A549 (cell line): ENCODE measurements at regions not wholly inside any gene's neighbourhood (a gene's known extent, or its start where the extent isn't known, plus 50 kb on each side); places are given as distances from the start of the nearest gene placed in this dataset.

Experiments
- ATAC-seq, 2 experiments: fragments of 200-7000 bp in 1 of 2; fragments of >200 bp in 1 of 2; cut with Nextera tagmentation in 1 of 2; cut with Tn5 transposase in 1 of 2; 3 replicates each; pipeline versions ENCODE4 v1.8.0 to v1.9.1; 2018 to 2020; ENCODE audit warnings: mild to moderate bottlenecking in 1 of 2, moderate library complexity in 1 of 2
- CTCF ChIA-PET: fragments of 300-600 bp; sonication (Branson Sonifier 250); formaldehyde crosslinking; extraction: SDS; loops from one replicate; lab custom pipeline; 2021; ENCODE audit warnings: antibody characterized with exemption, inconsistent platforms; lab: Yijun Ruan, JAX
- POLR2A ChIA-PET: fragments of 350-600 bp; formaldehyde crosslinking; extraction: SDS; loops from one replicate; lab custom pipeline; 2021; ENCODE audit warnings: antibody characterized with exemption, inconsistent platforms; lab: Yijun Ruan, JAX
- DNase-seq, 2 experiments: peaks; one replicate each; pipeline versions ENCODE4 v3.0.0 to v3.0.0-alpha.2; 2011 to 2016; ENCODE audit warnings: low read depth in 1 of 2, low spot score in 1 of 2
- FAIRE-seq: peaks from 2 replicates; lab custom pipeline; 2011; peaks lifted over from hg19 to GRCh38; lab: Jason Lieb, UNC
- H3K27ac ChIP-seq, 2 experiments: fragments of >200 bp; sonication (Bioruptor Twin); formaldehyde crosslinking; 3 replicates each; pipeline ENCODE4 v1.5.1; 2016 to 2017
- H3K4me1 ChIP-seq: fragments of >200 bp; sonication (Bioruptor Twin); formaldehyde crosslinking; 3 replicates; pipeline ENCODE4 v1.6.1; 2016
- H3K4me2 ChIP-seq: fragments of >200 bp; sonication (Bioruptor Twin); formaldehyde crosslinking; 3 replicates; pipeline ENCODE4 v1.6.1; 2016
- H3K4me3 ChIP-seq: fragments of >200 bp; sonication (Bioruptor Twin); formaldehyde crosslinking; 3 replicates; pipeline ENCODE4 v1.5.1; 2016
- H3K9me3 ChIP-seq: fragments of >200 bp; sonication (Bioruptor Twin); formaldehyde crosslinking; 3 replicates; pipeline ENCODE4 v1.6.1; 2016
- BHLHE40 ChIP-seq: IDR thresholded peaks from 2 replicates; pipeline ENCODE4 v1.6.1; 2012; ENCODE audit warnings: low read depth, low read length, inconsistent platforms
- CHD2 ChIP-seq: fragments of 150-350 bp; IDR thresholded peaks from 2 replicates; pipeline ENCODE4 v1.6.1; 2014; ENCODE audit warnings: low read length; ENCODE audit not compliant: partially characterized antibody
- CHD4 ChIP-seq: fragments of 200-600 bp; sonication (generic); IDR thresholded peaks from 2 replicates; pipeline ENCODE4 v1.6.1; 2016; ENCODE audit warnings: antibody characterized with exemption, mild to moderate bottlenecking, borderline replicate concordance
- EP300 ChIP-seq, 2 experiments: fragments of >200 bp; sonication (Bioruptor Twin); formaldehyde crosslinking; IDR thresholded peaks; 2 replicates in 1 of 2; 3 replicates in 1 of 2; pipeline ENCODE4 v1.6.1; 2016 to 2017
- ESRRA ChIP-seq: fragments of 150-350 bp; IDR thresholded peaks from 2 replicates; pipeline ENCODE4 v1.6.1; 2014; ENCODE audit warnings: mild to moderate bottlenecking, low read length, borderline replicate concordance
- FOSL2 ChIP-seq, 2 experiments: fragments of 450-650 bp in 1 of 2; fragments of >200 bp in 1 of 2; sonication (Bioruptor Twin) in 1 of 2; formaldehyde crosslinking; IDR thresholded peaks; 2 replicates each; pipeline versions ENCODE4 v1.5.0 to v1.6.1; 2016 to 2020; ENCODE audit warnings: mild to moderate bottlenecking in 1 of 2, moderate library complexity in 1 of 2
- GATA3 ChIP-seq: IDR thresholded peaks from 2 replicates; pipeline ENCODE4 v1.6.1; 2012; ENCODE audit warnings: borderline replicate concordance
- HEYL ChIP-seq: fragments of 250-450 bp; sonication (Bioruptor Pico); IDR thresholded peaks from 2 replicates; pipeline ENCODE4 v1.8.0; 2021; ENCODE audit warnings: mild to moderate bottlenecking, moderate library complexity
- HOXB13 ChIP-seq: fragments of 250-450 bp; sonication (Bioruptor Pico); IDR thresholded peaks from 2 replicates; pipeline ENCODE4 v1.5.0; 2020; ENCODE audit warnings: low read depth, mild to moderate bottlenecking, moderate library complexity
- JUN ChIP-seq, 2 experiments: fragments of >200 bp; sonication (Bioruptor Twin); formaldehyde crosslinking; IDR thresholded peaks; 2 replicates in 1 of 2; 3 replicates in 1 of 2; pipeline ENCODE4 v1.6.1; 2016 to 2017
- JUNB ChIP-seq: fragments of >200 bp; sonication (Bioruptor Twin); formaldehyde crosslinking; IDR thresholded peaks from 2 replicates; pipeline ENCODE4 v1.6.1; 2016
- MAZ ChIP-seq: fragments of 150-350 bp; IDR thresholded peaks from 2 replicates; pipeline ENCODE4 v1.6.1; 2014; ENCODE audit warnings: antibody characterized with exemption, low read depth, low read length, borderline replicate concordance
- NFE2L2 ChIP-seq: fragments of 150-350 bp; conservative IDR thresholded peaks from 2 replicates; pipeline ENCODE4 v1.6.1; 2014; ENCODE audit warnings: low read length
- NR3C1 ChIP-seq: fragments of >200 bp; sonication (Bioruptor Twin); formaldehyde crosslinking; IDR thresholded peaks from 3 replicates; pipeline ENCODE4 v1.6.1; 2017
- PHF8 ChIP-seq: fragments of 200-600 bp; sonication (generic); IDR thresholded peaks from 2 replicates; pipeline ENCODE4 v1.6.1; 2016; ENCODE audit warnings: low read depth, mild to moderate bottlenecking, antibody characterized with exemption, moderate library complexity, borderline replicate concordance
- RAD21 ChIP-seq, 2 experiments: fragments of >200 bp in 1 of 2; sonication (Bioruptor Twin) in 1 of 2; formaldehyde crosslinking in 1 of 2; IDR thresholded peaks in 1 of 2; conservative IDR thresholded peaks in 1 of 2; 2 replicates in 1 of 2; 3 replicates in 1 of 2; pipeline ENCODE4 v1.6.1; 2012 to 2018; ENCODE audit warnings: inconsistent platforms in 1 of 2
- RNF2 ChIP-seq: fragments of 200-600 bp; sonication (generic); IDR thresholded peaks from 2 replicates; pipeline ENCODE4 v1.6.1; 2016; ENCODE audit warnings: low read depth, mild to moderate bottlenecking, antibody characterized with exemption, moderate library complexity, borderline replicate concordance
- TFCP2L1 ChIP-seq: fragments of 250-450 bp; sonication (Bioruptor Pico); IDR thresholded peaks from 2 replicates; pipeline ENCODE4 v1.5.0; 2021; ENCODE audit warnings: mild to moderate bottlenecking
- ZFP36 ChIP-seq: fragments of 450-650 bp; IDR thresholded peaks from 2 replicates; pipeline ENCODE4 v1.6.1; 2014; ENCODE audit warnings: borderline replicate concordance; ENCODE audit not compliant: partially characterized antibody
- ZSCAN20 ChIP-seq: fragments of 250-450 bp; sonication (Bioruptor Pico); IDR thresholded peaks from 2 replicates; pipeline ENCODE4 v1.8.0; 2022; ENCODE audit warnings: mild to moderate bottlenecking, moderate library complexity
- WGBS: methylation state at CpG from one replicate; pipeline ENCODE4 v1.1.6; 2017; ENCODE audit errors: missing lambda C conversion rate; 5-methylcytosine and 5-hydroxymethylcytosine counted together
- TF ChIP-seq, protein P1 (sequence below): fragments of >200 bp; sonication (Bioruptor Twin); formaldehyde crosslinking; IDR thresholded peaks from 2 replicates; pipeline ENCODE4 v1.6.1; 2016
- TF ChIP-seq, protein P2 (sequence below): IDR thresholded peaks from 2 replicates; pipeline ENCODE4 v1.6.1; 2012
- TF ChIP-seq, protein P3 (sequence below): fragments of 250-450 bp; sonication (Bioruptor Pico); IDR thresholded peaks from 2 replicates; pipeline ENCODE4 v1.5.0; 2020; ENCODE audit warnings: low read depth, mild to moderate bottlenecking, moderate library complexity
- TF ChIP-seq, protein P4 (sequence below): fragments of 200-600 bp; sonication (generic); IDR thresholded peaks from 2 replicates; pipeline ENCODE4 v1.6.1; 2016; ENCODE audit warnings: antibody characterized with exemption, mild to moderate bottlenecking, moderate library complexity
- TF ChIP-seq, protein P5 (sequence below): fragments of 150-350 bp; IDR thresholded peaks from 2 replicates; pipeline ENCODE4 v1.6.1; 2014; ENCODE audit warnings: low read depth, mild to moderate bottlenecking, low read length

DNA sequence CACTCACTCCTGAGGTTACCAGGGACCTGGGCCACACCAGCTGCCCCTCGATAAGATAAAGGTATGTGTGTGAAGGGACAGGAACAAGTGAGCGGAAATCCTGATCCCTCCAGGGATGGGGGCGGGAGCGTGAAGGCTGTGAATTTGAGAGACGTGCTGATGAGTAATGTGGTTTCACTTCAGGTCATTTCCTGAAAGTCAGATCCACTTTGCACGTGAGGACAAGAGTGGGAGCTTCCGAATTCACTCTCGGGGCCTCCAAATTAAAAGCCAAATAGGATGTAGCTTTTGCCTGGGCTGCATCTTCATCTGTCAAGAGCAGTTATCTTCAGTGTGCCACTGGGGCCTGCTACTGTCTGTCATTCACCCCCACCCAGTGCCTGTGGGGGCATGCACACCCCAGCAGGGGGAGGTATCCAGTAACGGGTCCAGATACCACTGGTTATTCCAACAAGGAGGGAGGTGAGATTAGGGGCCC, 87.4 kb upstream of the LHX1 start:
- H3K27ac ChIP-seq = peak overlapping the region; percentile 68 to 85; a peak in 5 of 6 replicates
- 51% methylated on average over 9 of the region's 9 CpGs for WGBS
- peak; percentile 40 to 65; a peak in 4 of 6 replicates for ATAC-seq
- no peaks in the 10 kb centered on the region for H3K9me3 ChIP-seq
- peaks cover 36% of the 10 kb centered on the region for H3K4me1 ChIP-seq
- TF ChIP-seq HOXB13 (CRISPR knock-in tag) = no peak
- TF ChIP-seq CHD2 = no peak
- no peak for TF ChIP-seq MAZ
- TF ChIP-seq BHLHE40 = peak; percentile 69; the same call in 1 of the 2 replicates
- no peak for TF ChIP-seq NR3C1
- TF ChIP-seq, protein P1, sequence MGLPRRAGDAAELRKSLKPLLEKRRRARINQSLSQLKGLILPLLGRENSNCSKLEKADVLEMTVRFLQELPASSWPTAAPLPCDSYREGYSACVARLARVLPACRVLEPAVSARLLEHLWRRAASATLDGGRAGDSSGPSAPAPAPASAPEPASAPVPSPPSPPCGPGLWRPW = no peak
- peak in 1 of 2 experiments; percentile 33; a peak in 1 of 5 replicates for TF ChIP-seq RAD21 (conservative IDR thresholded peaks at IDR 0.05 in 1 of 2, IDR thresholded peaks at IDR 0.05 in 1 of 2)
- TF ChIP-seq, protein P2, sequence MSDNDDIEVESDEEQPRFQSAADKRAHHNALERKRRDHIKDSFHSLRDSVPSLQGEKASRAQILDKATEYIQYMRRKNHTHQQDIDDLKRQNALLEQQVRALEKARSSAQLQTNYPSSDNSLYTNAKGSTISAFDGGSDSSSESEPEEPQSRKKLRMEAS = no peak; the same call in 1 of the 2 replicates
- POLR2A ChIA-PET = interaction anchor here (0.6 kb wide), 1 partner anchor 16 kb away, joined by 8 read pairs; no protein-coding TSS in a partner anchor
- FAIRE-seq = no peak
- DNase-seq = peak; percentile 38 to 43
- CTCF ChIA-PET = interaction anchor here (0.7 to 1.1 kb wide), 4 partner anchors 18 to 111 kb away, joined by 3 read pairs; no protein-coding TSS in a partner anchor
- no peak overlapping the region for H3K4me3 ChIP-seq
- peak overlapping the region; percentile 76 for H3K4me2 ChIP-seq

DNA sequence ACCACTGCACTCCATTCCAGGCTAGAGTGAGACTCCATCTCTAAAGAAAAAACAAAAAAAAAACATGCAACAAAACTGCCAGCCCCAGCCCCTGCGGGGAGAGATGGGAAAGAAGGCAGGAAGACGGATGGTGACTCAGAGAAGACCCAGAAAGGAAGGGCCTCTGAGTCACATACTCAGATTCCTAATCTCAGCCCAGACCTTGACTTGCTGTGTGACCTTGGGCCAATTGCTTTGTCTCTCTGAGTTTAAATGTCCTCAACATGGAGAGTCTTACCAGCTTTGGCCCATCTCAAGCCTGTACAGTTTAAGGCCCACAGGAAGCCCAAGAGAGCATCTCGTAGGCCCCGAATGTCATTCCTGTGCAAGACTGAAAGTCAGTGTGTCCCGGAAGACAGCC, 86.5 kb upstream of the LHX1 start:
- no peak for FAIRE-seq
- WGBS = 39% methylated on average over 5 of the region's 5 CpGs
- Histone ChIP-seq H3K9me3 (no peaks in the 10 kb centered on the region), H3K4me2 (peak overlapping the region; percentile 76), H3K27ac (peak overlapping the region; percentile 68 to 85), H3K4me3 (no peak overlapping the region), H3K4me1 (peaks cover 36% of the 10 kb centered on the region)
- DNase-seq = peak; percentile 69 to 79
- no peak for TF ChIP-seq EP300 (IDR thresholded peaks at IDR 0.05)
- TF ChIP-seq GATA3 = peak; percentile 16; the same call in 1 of the 2 replicates
- TF ChIP-seq JUN (IDR thresholded peaks at IDR 0.05) = peak in 1 of 2 experiments; percentile 50; a peak in 2 of 5 replicates
- peak; percentile 43; the same call in 1 of the 2 replicates for TF ChIP-seq JUNB
- peak; percentile 58; the same call in 1 of the 2 replicates for TF ChIP-seq ESRRA
- TF ChIP-seq RNF2 = no peak
- TF ChIP-seq FOSL2 (IDR thresholded peaks at IDR 0.05) = peak; percentile 43; the same call in 1 of the 2 replicates
- TF ChIP-seq FOSL2 (CRISPR knock-in tag; IDR thresholded peaks at IDR 0.05) = peak; percentile 81
- TF ChIP-seq ZFP36 = peak; percentile 93
- POLR2A ChIA-PET = interaction anchor here (0.6 to 1.0 kb wide), 3 partner anchors 11 to 71 kb away, joined by 3 read pairs; no protein-coding TSS in a partner anchor
- ATAC-seq = peak; percentile 73 to 77
- CTCF ChIA-PET = interaction anchor here (1.2 to 1.3 kb wide), 2 partner anchors 18 to 84 kb away, joined by 3 read pairs; no protein-coding TSS in a partner anchor

DNA sequence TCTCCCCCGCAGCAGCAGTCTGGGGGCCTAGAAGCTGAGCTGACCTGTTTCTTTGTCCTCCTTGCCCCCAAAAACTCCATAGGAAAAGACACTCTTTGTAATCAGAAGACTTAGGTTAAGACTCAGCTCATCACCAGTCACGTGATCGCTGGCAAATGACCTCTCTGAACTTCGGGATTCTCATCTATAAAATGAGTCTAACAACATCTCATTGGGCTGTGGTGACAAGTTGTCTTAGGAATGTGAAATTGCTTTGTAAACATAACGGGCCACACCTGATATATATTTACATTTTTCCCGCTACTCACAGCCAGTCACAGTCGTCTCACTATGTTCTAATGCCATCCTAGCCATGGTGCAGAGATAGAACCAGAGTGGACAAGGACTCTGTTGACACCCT, 86.0 kb upstream of the LHX1 start:
- Histone ChIP-seq H3K4me1 (peaks cover 36% of the 10 kb centered on the region), H3K4me2 (peak overlapping the region; percentile 76), H3K27ac (peak overlapping the region; percentile 68 to 85), H3K4me3 (no peak overlapping the region), H3K9me3 (no peaks in the 10 kb centered on the region)
- CTCF ChIA-PET = interaction anchor here (1.2 to 1.3 kb wide), 2 partner anchors 18 to 84 kb away, joined by 3 read pairs; no protein-coding TSS in a partner anchor
- 9% methylated on average over 7 of the region's 7 CpGs for WGBS
- DNase-seq (peak; percentile 76 to 88), ATAC-seq (peak; percentile 63 to 79), FAIRE-seq (no peak)
- POLR2A ChIA-PET = interaction anchor here (0.6 to 1.0 kb wide), 3 partner anchors 10 to 70 kb away, joined by 3 read pairs; no protein-coding TSS in a partner anchor
- TF ChIP-seq, protein P3, sequence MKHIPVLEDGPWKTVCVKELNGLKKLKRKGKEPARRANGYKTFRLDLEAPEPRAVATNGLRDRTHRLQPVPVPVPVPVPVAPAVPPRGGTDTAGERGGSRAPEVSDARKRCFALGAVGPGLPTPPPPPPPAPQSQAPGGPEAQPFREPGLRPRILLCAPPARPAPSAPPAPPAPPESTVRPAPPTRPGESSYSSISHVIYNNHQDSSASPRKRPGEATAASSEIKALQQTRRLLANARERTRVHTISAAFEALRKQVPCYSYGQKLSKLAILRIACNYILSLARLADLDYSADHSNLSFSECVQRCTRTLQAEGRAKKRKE (CRISPR knock-in tag) = no peak
- TF ChIP-seq, protein P4, sequence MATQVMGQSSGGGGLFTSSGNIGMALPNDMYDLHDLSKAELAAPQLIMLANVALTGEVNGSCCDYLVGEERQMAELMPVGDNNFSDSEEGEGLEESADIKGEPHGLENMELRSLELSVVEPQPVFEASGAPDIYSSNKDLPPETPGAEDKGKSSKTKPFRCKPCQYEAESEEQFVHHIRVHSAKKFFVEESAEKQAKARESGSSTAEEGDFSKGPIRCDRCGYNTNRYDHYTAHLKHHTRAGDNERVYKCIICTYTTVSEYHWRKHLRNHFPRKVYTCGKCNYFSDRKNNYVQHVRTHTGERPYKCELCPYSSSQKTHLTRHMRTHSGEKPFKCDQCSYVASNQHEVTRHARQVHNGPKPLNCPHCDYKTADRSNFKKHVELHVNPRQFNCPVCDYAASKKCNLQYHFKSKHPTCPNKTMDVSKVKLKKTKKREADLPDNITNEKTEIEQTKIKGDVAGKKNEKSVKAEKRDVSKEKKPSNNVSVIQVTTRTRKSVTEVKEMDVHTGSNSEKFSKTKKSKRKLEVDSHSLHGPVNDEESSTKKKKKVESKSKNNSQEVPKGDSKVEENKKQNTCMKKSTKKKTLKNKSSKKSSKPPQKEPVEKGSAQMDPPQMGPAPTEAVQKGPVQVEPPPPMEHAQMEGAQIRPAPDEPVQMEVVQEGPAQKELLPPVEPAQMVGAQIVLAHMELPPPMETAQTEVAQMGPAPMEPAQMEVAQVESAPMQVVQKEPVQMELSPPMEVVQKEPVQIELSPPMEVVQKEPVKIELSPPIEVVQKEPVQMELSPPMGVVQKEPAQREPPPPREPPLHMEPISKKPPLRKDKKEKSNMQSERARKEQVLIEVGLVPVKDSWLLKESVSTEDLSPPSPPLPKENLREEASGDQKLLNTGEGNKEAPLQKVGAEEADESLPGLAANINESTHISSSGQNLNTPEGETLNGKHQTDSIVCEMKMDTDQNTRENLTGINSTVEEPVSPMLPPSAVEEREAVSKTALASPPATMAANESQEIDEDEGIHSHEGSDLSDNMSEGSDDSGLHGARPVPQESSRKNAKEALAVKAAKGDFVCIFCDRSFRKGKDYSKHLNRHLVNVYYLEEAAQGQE = no peak
- no peak for TF ChIP-seq ZSCAN20 (CRISPR knock-in tag)
- no peak for TF ChIP-seq RNF2
- no peak for TF ChIP-seq PHF8
- TF ChIP-seq, protein P5, sequence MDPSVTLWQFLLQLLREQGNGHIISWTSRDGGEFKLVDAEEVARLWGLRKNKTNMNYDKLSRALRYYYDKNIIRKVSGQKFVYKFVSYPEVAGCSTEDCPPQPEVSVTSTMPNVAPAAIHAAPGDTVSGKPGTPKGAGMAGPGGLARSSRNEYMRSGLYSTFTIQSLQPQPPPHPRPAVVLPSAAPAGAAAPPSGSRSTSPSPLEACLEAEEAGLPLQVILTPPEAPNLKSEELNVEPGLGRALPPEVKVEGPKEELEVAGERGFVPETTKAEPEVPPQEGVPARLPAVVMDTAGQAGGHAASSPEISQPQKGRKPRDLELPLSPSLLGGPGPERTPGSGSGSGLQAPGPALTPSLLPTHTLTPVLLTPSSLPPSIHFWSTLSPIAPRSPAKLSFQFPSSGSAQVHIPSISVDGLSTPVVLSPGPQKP = no peak
- TF ChIP-seq, protein P2 = no peak
- no peak for TF ChIP-seq CHD2
- TF ChIP-seq ZFP36 = no peak
- no peak for TF ChIP-seq NFE2L2
- TF ChIP-seq EP300 (IDR thresholded peaks at IDR 0.05) = no peak
- TF ChIP-seq CHD4 = no peak
- TF ChIP-seq HEYL (CRISPR knock-in tag) = no peak
- no peak for TF ChIP-seq TFCP2L1 (CRISPR knock-in tag)
